ENCODE measurements at regions not wholly inside any gene's neighbourhood (a gene's known extent, or its start where the extent isn't known, plus 50 kb on each side); places are given as distances from the start of the nearest gene placed in this dataset.

DNA sequence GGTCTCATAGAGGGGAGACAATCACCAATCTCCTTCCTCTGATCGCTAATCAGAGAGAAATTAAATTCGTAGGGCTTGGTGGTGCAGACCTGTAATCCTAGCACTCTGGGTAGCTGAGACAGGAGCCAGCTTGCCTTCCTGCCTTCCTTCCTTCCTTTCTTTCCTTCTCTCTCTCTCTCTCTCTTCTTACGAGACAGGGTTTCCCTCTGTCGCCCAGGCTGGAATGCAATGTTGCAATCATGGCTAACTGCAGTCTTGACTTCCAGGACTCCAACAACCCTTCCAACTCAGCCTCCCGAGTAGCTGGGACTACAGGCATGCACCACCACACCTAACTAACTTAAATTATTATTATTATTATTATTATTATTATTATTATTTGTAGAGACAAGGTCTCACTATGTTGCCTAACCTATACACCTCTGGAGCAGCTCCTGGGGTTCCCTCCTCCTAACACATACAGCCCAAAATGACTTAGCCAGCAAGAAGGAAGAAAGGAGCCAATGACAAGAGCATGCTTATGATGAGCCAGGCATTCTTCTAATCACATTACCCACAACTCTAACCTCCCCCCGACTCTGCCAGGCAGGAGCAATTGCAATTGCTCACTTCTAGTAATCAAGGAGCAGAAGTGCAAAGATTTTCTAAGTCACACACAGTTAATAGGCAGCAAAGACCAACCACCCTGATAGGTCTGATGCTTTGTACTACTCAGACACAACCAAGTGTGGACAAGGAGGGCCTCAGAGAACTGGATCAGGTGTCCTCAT lies 105.4 kb upstream of the F3 start:
- DNase-seq (ENCODE audit: extremely low read depth, low read depth), result no peak
- no peak for TF ChIP-seq CTCF (IDR thresholded peaks at IDR 0.05; ENCODE audit: low read depth, low read length)

- no peak for TF ChIP-seq CTCF (IDR thresholded peaks at IDR 0.05; ENCODE audit: low read depth, low read length)
- DNase-seq (ENCODE audit: extremely low read depth, low read depth), result peak; percentile 67
Observed at GRCh38 chr1:94646141-94646643, 104.6 kb upstream of the F3 start.

DNA sequence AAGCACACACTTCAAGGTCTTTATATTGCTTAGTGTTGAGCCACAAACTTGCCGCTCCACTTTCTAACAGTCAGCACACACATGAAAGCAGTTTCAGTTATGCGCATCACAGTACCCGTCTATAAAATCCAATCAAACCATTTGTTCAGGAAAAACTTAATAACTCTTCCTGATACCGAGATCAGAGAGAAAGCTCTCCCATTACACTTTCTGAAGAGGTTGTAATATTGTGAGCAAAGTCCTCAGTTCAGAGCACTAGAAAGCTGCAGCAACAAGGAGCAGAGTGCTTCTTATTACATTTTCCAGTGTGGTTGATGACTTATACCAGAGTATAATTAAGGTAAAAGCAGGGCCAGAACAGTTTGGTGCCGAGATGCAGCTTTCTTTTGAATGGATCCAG lies 102.8 kb upstream of the F3 start:
- TF ChIP-seq CTCF (IDR thresholded peaks at IDR 0.05; ENCODE audit: low read depth, low read length), result no peak
- DNase-seq (ENCODE audit: extremely low read depth, low read depth), result no peak

GRCh38 chr1:94643819-94644218 lies 102.3 kb upstream of the F3 start:
- TF ChIP-seq CTCF (IDR thresholded peaks at IDR 0.05; ENCODE audit: low read depth, low read length), result no peak
- DNase-seq (ENCODE audit: extremely low read depth, low read depth), result no peak

DNA sequence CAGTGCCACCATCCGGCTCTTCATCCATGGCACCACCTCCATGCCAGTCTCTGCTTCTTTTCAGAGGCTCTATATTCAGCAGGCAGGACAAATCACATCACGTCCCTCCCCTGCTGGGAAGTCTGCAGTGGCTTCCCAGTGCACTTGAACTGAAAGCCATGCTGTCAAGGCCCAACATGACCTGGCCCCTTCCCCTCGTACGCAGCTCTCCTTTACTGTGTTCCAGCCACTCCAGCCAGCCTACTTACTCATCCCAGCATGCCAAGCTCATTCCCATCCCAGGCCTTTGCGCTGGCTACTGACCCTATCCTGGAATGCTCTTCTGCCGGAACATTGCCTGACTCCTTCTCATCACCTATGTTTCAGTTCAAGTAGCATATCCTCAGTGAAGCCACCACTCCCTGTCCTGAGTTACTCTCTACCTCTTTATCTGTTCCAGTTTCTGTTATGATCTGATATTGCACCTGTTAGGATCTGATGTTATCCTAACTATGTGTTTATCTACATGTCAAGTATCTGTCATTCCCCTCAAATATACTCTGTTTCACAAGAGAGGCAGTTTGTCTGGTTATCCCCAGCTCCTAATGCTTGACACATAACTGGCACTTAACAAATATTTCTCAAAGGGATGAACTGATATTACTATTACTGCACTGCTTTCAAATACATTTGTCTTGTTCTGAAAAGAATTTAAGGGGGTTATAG lies 101.2 kb upstream of the F3 start:
- TF ChIP-seq CTCF (IDR thresholded peaks at IDR 0.05; ENCODE audit: low read depth, low read length), result no peak
- no peak for DNase-seq (ENCODE audit: extremely low read depth, low read depth)

GRCh38 chr1:94641990-94642389 lies 100.4 kb upstream of the F3 start:
- DNase-seq (ENCODE audit: extremely low read depth, low read depth), result no peak
- no peak for TF ChIP-seq CTCF (IDR thresholded peaks at IDR 0.05; ENCODE audit: low read depth, low read length)

- no peak for TF ChIP-seq CTCF (IDR thresholded peaks at IDR 0.05; ENCODE audit: low read depth, low read length)
- no peak for DNase-seq (ENCODE audit: extremely low read depth, low read depth)
Observed at GRCh38 chr1:94640125-94640524, 98.6 kb upstream of the F3 start.

Measured in AG09319 (cell line).